ENCODE measurements at regions not wholly inside any gene's neighbourhood (a gene's known extent, or its start where the extent isn't known, plus 50 kb on each side); places are given as distances from the start of the nearest gene placed in this dataset.
"Not testable (repeated sequence)": the region's sequence is repeated elsewhere in the genome, so short reads cannot be mapped to it uniquely, and the experiment has no call there.

GRCh38 chr1:115158181-115158580 is 68.9 kb upstream of the TSPAN2 start:
- DNase-seq (no peak), ATAC-seq (no peak)
- intact Hi-C loops (cut with DNase I, micrococcal nuclease) = no loop called here

- no peak for DNase-seq
- intact Hi-C loops (cut with DNase I, micrococcal nuclease) = no loop called here
- no peak for ATAC-seq
Observed at GRCh38 chr1:115156826-115157468, 67.6 kb upstream of the TSPAN2 start.

GRCh38 chr1:115153966-115154557 is 64.8 kb upstream of the TSPAN2 start:
- ATAC-seq = no peak
- intact Hi-C loops (cut with DNase I, micrococcal nuclease) = no loop called here
- DNase-seq = no peak

- intact Hi-C loops (cut with DNase I, micrococcal nuclease); DNase-seq; ATAC-seq: not testable (repeated sequence)
Observed at GRCh38 chr1:115147928-115148327, 58.6 kb upstream of the TSPAN2 start.

- DNase-seq (no peak), ATAC-seq (no peak)
- intact Hi-C loops (cut with DNase I, micrococcal nuclease) = no loop called here
Observed at GRCh38 chr1:115145226-115145625, 55.9 kb upstream of the TSPAN2 start.

- intact Hi-C loops (cut with DNase I, micrococcal nuclease) = no loop called here
- no peak for ATAC-seq
- no peak for DNase-seq
Observed at GRCh38 chr1:115144176-115144575, 54.9 kb upstream of the TSPAN2 start.

- intact Hi-C loops (cut with DNase I, micrococcal nuclease) = no loop called here
- ATAC-seq (no peak), DNase-seq (no peak)
Observed at GRCh38 chr1:115142616-115143015, 53.3 kb upstream of the TSPAN2 start.

GRCh38 chr1:115141145-115141454 is 51.8 kb upstream of the TSPAN2 start:
- DNase-seq = no peak
- intact Hi-C loops (cut with DNase I, micrococcal nuclease) = no loop called here
- no peak for ATAC-seq

GRCh38 chr1:115140442-115141144 is 51.3 kb upstream of the TSPAN2 start:
- ATAC-seq (no peak), DNase-seq (no peak)
- intact Hi-C loops (cut with DNase I, micrococcal nuclease) = no loop called here

- DNase-seq (no peak), ATAC-seq (no peak)
- intact Hi-C loops (cut with DNase I, micrococcal nuclease) = loop anchor here in 1 of 2 donors (2.0 to 5.0 kb wide), 2 partner anchors 329 to 458 kb away; no protein-coding TSS in a partner anchor
Observed at GRCh38 chr1:115139381-115139780, 50.1 kb upstream of the TSPAN2 start.
